Inferior parietal cortex (tissue), 1 donor: ENCODE measurements at regions not wholly inside any gene's neighbourhood (a gene's known extent, or its start where the extent isn't known, plus 50 kb on each side); places are given as distances from the start of the nearest gene placed in this dataset.
"Not testable (repeated sequence)": the region's sequence is repeated elsewhere in the genome, so short reads cannot be mapped to it uniquely, and the experiment has no call there.

Experiments
- DNase-seq: peaks from one replicate; pipeline ENCODE4 v3.0.0-alpha.2; 2016; ENCODE audit errors: extremely low spot score

DNA sequence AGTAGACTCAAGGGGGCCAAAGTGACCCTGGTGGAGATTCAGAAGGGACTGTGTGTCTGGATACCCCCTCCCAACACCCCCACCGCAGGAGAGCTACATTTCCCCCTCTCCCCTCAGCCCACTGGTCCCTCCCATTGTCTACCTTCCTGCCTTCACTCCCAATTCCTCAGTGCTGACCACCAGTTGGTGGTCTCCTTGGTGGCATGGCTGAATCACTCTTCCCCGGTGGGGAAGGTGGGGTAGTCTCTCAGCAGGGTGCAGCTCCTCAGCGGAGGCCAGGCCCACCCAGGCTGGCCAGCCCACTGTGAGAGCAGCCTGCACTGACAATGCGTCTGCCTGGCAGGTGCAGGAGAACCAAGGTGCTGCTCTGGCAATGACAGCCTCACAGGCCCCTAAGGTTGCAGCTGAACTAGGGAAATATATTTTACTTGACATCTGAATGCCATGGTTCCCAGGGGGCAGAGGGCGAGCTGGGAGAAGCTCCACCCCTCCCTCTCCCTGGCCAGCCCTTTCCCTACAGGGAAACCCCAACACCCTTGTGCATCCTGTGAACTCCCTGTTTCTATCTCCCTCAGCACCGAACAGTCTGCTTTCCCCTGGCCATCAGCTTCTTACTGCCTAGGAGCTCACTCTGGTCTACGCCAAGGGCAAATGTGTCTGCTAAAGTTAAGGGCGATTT lies 62.6 kb upstream of the PAX8 start:
- DNase-seq, result no peak

DNA sequence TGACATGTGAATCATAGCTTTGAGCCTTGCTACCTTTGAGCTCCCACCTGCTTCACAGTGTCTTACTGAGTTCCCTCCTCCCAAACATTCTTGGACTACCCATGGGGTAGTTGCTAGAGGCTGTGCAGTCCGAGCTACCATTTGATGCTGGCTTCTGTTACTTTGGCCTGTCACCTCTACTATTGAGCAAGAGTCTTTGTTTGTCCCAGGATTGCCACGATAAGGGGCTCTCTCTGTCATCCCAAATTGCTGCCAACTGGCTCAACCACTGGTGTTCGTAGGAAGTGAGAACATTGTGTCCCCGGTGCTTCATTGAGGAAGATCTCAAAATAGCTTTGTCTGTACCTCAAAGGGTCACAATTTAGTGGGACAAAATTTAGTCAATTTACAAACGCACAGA lies 59.1 kb upstream of the PAX8 start:
- DNase-seq, result no peak

DNA sequence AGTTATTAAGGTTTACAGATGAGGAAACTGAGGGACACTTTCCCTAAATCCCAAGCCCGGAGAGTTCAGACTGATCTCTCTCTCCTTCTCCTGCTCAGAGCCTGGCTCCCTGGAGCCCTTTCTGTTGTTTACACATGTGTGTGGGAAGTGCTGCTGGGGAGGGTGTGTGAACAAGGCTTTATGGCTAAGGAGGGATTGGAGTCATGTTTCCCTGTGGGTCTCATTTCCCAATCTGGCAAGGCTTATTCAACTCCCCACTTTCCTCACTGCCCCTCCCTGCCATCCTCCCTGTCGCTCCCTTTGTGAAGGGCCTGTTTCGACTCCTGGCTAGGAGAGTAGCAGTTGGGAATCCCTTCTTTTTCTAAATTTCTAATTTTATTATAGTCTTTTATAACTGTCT lies 57.3 kb upstream of the PAX8 start:
- not testable (repeated sequence) for DNase-seq

DNA sequence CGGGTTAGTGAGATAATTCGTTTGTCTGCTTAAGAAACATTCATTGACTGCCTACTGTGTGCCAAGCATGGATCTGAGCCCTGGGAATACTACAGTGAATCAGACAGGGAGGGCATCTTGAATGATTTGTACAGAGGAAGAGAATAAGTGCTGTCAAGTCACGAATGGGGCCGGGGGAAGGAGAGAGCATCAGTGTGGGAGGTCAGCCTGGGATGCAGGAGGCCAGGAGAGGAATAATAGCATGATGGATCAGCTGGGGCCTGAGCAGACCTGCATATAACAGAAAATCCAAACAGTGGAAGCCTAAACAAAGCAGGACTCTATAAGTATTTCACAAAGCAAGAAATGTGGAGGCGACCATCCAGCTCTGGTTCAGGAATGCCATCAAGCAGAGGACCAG lies 55.4 kb upstream of the PAX8 start:
- DNase-seq, result no peak

DNA sequence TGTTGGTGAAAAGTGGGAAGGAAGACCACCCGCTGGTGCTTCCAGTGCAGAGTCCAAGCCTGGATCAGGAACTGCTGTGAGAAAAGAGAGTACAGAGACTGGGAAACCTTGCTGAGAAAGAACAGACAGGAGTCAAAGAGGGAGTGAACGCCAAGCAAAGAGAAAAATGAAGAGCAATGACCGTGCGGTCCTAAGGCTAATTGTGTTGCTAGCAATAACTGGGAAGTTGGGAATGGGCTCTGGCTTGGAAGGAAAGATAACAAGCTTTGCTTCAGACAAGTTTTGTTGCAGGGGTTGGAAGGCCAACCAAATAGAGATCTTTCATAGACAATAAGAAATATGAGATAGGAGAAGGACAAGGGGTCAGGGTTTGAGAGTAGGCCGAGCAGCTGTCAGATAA lies 55.0 kb upstream of the PAX8 start:
- not testable (repeated sequence) for DNase-seq

DNA sequence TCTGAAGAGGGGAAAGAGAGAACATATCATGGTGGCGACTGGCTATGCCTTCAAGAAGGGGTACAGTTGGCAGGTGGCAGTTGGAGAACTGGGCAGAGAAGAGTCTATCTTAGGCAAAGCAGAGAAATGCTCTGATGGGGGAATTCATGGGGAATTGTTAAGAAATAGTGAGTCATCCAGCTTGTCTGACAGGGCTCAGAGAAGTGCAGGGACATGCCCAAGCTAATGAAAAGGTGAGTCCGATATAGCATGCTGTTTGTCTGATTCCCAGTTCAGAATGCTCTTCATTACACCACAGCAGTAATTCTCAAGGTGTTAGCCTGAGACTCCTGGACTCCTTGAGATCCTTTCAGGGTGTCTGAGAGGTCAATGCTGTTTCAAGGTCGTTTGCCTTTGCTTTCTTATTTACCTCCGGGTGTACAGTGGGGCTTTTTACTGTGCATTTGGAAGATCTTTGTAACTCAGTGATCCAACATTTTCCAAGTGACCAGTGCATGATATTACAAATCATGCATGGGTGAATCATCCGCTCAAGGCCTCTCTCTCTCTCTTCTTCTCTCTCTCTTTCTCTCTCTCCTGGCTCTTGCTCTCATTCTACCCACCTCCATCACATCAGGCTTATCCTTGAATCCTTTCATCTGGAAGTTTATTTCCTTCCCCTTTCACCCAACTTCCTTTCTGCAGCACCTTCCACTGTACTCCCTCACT lies 51.5 kb upstream of the PAX8 start:
- not testable (repeated sequence) for DNase-seq

DNA sequence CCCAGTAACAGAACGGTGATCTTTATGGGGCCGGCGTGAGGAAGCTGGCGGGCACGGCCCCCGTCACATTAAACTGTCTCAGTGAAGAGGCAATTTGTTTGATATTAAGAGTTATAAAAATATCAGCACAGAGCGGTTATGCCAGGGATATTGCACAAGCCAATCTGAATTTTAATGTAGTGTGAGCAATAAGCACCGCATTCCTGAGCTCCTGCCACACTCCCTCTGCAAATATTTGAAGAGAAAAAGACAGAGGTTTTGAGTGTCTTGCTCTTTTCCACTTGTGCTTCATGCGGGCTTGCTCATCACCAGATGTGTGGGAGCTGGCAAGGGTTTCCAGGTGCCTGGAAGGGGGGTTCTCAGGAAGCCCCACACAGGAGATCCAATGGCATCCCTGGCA lies 50.3 kb upstream of the PAX8 start:
- not testable (repeated sequence) for DNase-seq

DNA sequence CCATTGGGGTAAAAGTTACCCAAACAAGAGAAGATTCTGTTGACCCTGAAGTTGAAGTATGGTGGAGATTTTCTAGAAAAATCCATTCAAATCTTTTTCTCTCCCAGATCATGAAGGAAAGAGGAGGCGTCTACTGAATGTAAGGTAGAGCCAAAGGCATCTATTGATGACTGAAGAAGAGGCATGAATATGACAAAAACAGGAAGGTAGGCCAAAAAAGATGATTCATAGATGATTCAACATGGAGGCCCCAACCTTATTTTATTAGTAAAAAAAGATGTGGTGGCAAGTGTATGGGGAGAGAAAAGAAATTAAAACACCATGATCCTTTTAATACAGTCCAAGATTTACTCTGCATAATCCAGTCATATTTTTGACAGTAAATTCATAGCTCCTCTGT lies 49.9 kb upstream of the PAX8 start:
- not testable (repeated sequence) for DNase-seq
